Right atrium auricular region (tissue), 2 donors: ENCODE measurements at regions not wholly inside any gene's neighbourhood (a gene's known extent, or its start where the extent isn't known, plus 50 kb on each side); places are given as distances from the start of the nearest gene placed in this dataset.

ENCODE experiments used
- DNase-seq: peaks from one replicate; pipeline ENCODE4 v3.0.0-alpha.2; 2019; ENCODE audit warnings: low spot score
- H3K27ac ChIP-seq, 2 donors: fragments of 200-600 bp; sonication (generic); 1 replicate in 1 of 2; 2 replicates in 1 of 2; pipeline ENCODE4 v1.5.1; 2016 to 2019
- H3K27me3 ChIP-seq, 2 donors: fragments of 200-600 bp; sonication (generic); one replicate each; pipeline versions ENCODE4 v1.5.1 to v1.6.0; 2017 to 2019
- H3K36me3 ChIP-seq: fragments of 200-600 bp; sonication (generic); one replicate; pipeline ENCODE4 v1.5.1; 2016
- H3K4me1 ChIP-seq, 2 donors: fragments of 200-600 bp; sonication (generic); one replicate each; pipeline versions ENCODE4 v1.5.1 to v1.6.0; 2017 to 2019
- H3K4me3 ChIP-seq, 2 donors: fragments of 200-600 bp; sonication (generic); 1 replicate in 1 of 2; 2 replicates in 1 of 2; pipeline ENCODE4 v1.5.1; 2017 to 2019; ENCODE audit warnings: mild to moderate bottlenecking in 1 of 2, moderate library complexity in 1 of 2
- H3K9me3 ChIP-seq, 2 donors: fragments of 200-600 bp; sonication (generic); one replicate each; pipeline ENCODE4 v1.5.1; 2019
- TF ChIP-seq, protein P1 (sequence below), 2 donors: fragments of 200-600 bp; sonication (generic); IDR thresholded peaks; one replicate each; pipeline ENCODE4 v1.5.1; 2019; ENCODE audit warnings: antibody characterized with exemption in 2 of 2

DNA sequence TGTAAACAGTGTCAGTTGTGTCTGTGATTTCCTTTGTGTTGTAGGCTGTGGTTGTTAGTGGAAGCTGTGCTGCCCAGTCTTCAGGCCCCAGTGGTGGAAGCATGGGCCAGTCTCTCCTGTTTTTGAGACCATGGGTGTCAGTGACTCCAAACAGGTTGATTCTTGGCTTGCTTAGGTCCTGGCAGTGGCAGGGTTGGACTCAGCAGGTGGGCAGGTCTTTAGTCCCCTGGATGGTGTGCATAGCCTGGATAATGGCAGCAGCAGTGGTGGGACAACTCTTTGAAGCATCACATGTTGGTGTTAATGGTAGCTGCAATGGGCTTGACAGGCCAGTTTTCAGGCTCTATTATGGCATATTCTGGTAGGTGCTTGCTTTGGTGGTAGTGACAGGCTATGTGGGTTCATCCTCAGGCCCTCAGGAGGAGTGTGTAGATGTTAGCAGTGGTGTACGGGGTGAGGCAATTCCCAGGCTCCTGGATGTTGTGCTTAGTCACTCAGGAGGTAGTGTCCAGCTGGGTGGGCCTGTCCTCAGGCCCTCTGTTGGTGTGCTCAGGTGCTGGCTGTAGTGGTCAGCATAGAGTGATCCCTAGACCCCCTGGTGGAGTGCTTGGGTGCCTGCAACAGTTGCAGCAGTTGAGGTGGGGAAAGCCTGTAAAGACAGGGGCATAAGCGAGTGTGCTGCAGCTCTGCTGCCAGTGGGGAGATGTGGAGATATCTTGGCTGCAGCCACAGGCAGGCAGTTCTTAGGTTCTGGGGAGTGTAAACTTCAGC lies 596.7 kb downstream of the PDCD6IP start:
- Histone ChIP-seq H3K27me3 (no peaks in the 10 kb centered on the region), H3K4me3 (no peak overlapping the region), H3K27ac (no peak overlapping the region), H3K4me1 (no peaks in the 10 kb centered on the region), H3K36me3 (no peaks in the 10 kb centered on the region), H3K9me3 (peaks cover 0 to 16% of the 10 kb centered on the region in 2 donors)
- DNase-seq: no peak
- TF ChIP-seq, protein P1, sequence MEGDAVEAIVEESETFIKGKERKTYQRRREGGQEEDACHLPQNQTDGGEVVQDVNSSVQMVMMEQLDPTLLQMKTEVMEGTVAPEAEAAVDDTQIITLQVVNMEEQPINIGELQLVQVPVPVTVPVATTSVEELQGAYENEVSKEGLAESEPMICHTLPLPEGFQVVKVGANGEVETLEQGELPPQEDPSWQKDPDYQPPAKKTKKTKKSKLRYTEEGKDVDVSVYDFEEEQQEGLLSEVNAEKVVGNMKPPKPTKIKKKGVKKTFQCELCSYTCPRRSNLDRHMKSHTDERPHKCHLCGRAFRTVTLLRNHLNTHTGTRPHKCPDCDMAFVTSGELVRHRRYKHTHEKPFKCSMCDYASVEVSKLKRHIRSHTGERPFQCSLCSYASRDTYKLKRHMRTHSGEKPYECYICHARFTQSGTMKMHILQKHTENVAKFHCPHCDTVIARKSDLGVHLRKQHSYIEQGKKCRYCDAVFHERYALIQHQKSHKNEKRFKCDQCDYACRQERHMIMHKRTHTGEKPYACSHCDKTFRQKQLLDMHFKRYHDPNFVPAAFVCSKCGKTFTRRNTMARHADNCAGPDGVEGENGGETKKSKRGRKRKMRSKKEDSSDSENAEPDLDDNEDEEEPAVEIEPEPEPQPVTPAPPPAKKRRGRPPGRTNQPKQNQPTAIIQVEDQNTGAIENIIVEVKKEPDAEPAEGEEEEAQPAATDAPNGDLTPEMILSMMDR (IDR thresholded peaks at IDR 0.05): no peak

DNA sequence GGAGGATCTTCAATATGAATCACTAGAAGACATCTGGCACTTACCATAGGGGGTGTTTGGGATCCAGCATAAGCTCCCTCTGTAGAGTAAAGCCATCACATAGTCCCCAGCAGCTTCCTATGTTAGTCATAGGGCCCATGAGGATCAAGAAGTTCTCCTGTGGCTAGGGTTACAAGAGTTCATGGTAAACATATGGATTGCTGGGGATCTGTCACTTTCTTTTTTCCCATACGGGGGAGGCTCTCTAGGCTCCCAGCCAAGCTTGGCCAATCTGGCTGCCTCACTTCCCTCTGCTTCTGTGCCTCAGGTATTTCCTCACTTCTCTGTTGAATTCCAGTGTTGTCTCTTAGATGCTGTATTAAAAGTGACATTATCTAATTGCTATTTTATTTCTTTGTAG lies 597.9 kb downstream of the PDCD6IP start:
- DNase-seq: no peak
- H3K4me1 ChIP-seq: no peaks in the 10 kb centered on the region
- H3K36me3 ChIP-seq: no peaks in the 10 kb centered on the region
- H3K4me3 ChIP-seq: no peak overlapping the region
- H3K27ac ChIP-seq: no peak overlapping the region
- TF ChIP-seq, protein P1 (IDR thresholded peaks at IDR 0.05): no peak
- peaks cover 0 to 16% of the 10 kb centered on the region in 2 donors for H3K9me3 ChIP-seq
- no peaks in the 10 kb centered on the region for H3K27me3 ChIP-seq

DNA sequence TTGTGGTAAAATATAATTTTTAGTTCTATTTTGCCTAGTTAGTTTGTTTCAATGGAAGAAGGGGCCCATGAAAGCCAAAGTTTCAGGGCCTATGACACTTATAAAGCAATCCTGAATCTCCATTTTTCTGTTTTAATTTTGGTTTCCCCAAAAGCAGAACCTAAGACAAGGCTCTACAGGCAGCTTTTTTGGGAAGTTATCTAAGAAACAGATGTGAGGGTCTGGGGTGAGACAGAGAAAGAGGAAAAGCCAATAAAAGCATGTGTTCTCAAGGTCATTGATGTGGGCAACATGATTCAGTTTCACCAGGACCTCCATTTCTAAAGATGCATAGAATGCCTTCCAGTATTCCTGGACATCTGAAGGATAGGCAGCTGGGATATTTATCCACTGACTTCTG lies 598.5 kb downstream of the PDCD6IP start:
- H3K4me3 ChIP-seq: no peak overlapping the region
- no peak overlapping the region for H3K27ac ChIP-seq
- H3K36me3 ChIP-seq: no peaks in the 10 kb centered on the region
- no peaks in the 10 kb centered on the region for H3K27me3 ChIP-seq
- TF ChIP-seq, protein P1 (IDR thresholded peaks at IDR 0.05): no peak
- H3K4me1 ChIP-seq: no peaks in the 10 kb centered on the region
- H3K9me3 ChIP-seq: peaks cover 0 to 16% of the 10 kb centered on the region in 2 donors
- no peak for DNase-seq

DNA sequence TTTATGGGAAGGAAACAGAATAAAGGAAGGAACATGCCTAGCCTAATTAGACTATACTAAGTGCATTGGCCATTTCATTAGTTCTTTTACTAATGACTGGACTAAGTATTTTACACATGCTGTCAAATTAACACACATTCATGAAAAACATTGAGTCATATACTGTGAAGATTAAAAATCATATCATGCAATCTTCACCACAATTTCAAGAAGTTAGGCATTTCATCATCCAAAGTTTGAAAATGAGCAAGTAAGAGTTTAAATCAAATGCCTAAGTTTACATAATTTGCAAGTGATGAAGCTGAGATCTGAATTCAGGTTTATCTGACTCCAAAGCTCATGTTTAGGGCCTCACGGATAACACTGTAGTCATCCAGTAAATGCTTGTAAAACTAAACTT lies 601.0 kb downstream of the PDCD6IP start:
- H3K4me1 ChIP-seq: no peaks in the 10 kb centered on the region
- H3K36me3 ChIP-seq: no peaks in the 10 kb centered on the region
- H3K27me3 ChIP-seq: no peaks in the 10 kb centered on the region
- peaks cover 0 to 5% of the 10 kb centered on the region in 2 donors for H3K9me3 ChIP-seq
- H3K4me3 ChIP-seq: no peak overlapping the region
- no peak for DNase-seq
- H3K27ac ChIP-seq: no peak overlapping the region
- TF ChIP-seq, protein P1 (IDR thresholded peaks at IDR 0.05): no peak

DNA sequence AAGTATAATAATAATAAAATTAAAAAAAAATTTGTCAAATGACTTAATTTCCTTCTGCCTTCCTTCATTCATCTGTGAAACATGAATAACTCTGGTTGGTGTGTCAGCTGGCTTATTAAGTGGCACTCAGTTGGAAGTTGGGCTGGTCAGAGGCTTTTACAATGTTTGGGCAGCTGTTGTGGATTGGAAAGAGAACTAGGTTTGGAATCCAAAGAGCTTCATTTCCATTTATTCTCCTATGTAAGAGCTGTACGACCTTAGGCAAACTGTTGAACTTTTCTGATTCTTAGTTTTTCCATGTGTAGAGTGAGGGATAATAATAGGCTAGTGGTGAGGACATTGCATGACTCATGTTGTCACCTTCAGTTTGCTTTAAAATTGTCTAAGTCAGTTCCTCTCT lies 606.7 kb downstream of the PDCD6IP start:
- no peaks in the 10 kb centered on the region for H3K4me1 ChIP-seq

More for the DNA sequence above, 606.7 kb downstream of the PDCD6IP start:
- Histone ChIP-seq H3K27ac (no peak overlapping the region), H3K27me3 (no peaks in the 10 kb centered on the region), H3K36me3 (no peaks in the 10 kb centered on the region), H3K4me3 (no peak overlapping the region), H3K9me3 (no peaks in the 10 kb centered on the region)
- no peak for DNase-seq
- TF ChIP-seq, protein P1 (IDR thresholded peaks at IDR 0.05): no peak
